ENCODE measurements at regions not wholly inside any gene's neighbourhood (a gene's known extent, or its start where the extent isn't known, plus 50 kb on each side); places are given as distances from the start of the nearest gene placed in this dataset.

DNA sequence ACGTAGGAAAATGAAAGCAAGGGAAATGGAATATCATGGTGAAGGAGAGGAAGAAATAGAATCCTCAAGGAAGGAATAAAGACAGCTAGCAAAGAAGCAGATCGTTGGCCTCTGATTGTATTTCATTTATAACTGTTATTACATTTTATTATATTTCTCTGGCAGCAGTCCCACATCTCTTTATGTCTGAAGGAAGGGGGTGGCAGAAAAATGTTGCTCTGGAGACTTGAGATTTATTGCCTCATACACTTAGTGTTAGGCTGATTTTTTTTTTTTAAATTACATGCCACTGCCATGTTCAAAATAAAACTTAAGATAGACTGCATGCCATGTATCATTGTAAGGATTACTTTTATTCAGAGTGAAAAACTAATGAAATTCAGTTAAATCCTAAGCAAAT lies 971.7 kb upstream of the CHORDC1 start:
- no peak for TF ChIP-seq CTCF (IDR thresholded peaks at IDR 0.05; ENCODE audit: extremely low read depth in 1 of 2, insufficient read depth in 1 of 2, low read depth in 1 of 2, low read length in 2 of 2)
- no peak for TF ChIP-seq POLR2A (IDR thresholded peaks at IDR 0.05; ENCODE audit: low read depth, low read length)

Data from endothelial cell of umbilical vein (primary cell).